ENCODE measurements at regions not wholly inside any gene's neighbourhood (a gene's known extent, or its start where the extent isn't known, plus 50 kb on each side); places are given as distances from the start of the nearest gene placed in this dataset.

DNA sequence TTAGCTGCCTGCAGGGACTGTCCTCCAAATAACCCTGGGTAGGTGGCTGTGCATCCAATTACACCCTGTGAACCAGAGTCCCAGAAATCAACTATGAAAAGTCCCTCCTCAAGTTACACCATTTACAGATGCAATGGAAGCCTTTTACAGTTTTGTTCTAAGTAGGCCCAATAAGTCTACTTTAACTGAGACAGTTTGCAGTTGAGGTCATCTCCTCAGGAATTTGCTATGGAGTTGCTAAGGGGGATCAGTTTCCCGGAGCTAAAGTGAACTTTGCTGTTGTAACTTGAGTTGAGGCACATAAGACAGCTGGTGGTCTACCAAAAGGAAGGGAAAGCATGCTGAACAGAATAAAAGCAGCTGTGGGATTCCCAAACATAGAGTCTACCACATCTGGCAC, 121.6 kb upstream of the STK26 start:
- Histone ChIP-seq H3K4me1 (no peaks in the 10 kb centered on the region), H3K27me3 (ENCODE audit: low read depth) (no peaks in the 10 kb centered on the region), H3K36me3 (no peaks in the 10 kb centered on the region), H3K27ac (replicated peaks) (no peak overlapping the region), H3K9me3 (replicated peaks) (no peaks in the 10 kb centered on the region), H3K4me3 (no peak overlapping the region)
- TF ChIP-seq, protein P1, sequence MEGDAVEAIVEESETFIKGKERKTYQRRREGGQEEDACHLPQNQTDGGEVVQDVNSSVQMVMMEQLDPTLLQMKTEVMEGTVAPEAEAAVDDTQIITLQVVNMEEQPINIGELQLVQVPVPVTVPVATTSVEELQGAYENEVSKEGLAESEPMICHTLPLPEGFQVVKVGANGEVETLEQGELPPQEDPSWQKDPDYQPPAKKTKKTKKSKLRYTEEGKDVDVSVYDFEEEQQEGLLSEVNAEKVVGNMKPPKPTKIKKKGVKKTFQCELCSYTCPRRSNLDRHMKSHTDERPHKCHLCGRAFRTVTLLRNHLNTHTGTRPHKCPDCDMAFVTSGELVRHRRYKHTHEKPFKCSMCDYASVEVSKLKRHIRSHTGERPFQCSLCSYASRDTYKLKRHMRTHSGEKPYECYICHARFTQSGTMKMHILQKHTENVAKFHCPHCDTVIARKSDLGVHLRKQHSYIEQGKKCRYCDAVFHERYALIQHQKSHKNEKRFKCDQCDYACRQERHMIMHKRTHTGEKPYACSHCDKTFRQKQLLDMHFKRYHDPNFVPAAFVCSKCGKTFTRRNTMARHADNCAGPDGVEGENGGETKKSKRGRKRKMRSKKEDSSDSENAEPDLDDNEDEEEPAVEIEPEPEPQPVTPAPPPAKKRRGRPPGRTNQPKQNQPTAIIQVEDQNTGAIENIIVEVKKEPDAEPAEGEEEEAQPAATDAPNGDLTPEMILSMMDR (IDR thresholded peaks at IDR 0.05; ENCODE audit: borderline replicate concordance) = no peak
- intact Hi-C loops (cut with micrococcal nuclease) = no loop called here
- no peak for DNase-seq

- H3K9me3 ChIP-seq (replicated peaks) = no peaks in the 10 kb centered on the region
- H3K36me3 ChIP-seq = no peaks in the 10 kb centered on the region
- H3K27ac ChIP-seq (replicated peaks) = no peak overlapping the region
- no peaks in the 10 kb centered on the region for H3K27me3 ChIP-seq (ENCODE audit: low read depth)
- no peak overlapping the region for H3K4me3 ChIP-seq
- intact Hi-C loops (cut with micrococcal nuclease) = no loop called here
- TF ChIP-seq, protein P1 (IDR thresholded peaks at IDR 0.05; ENCODE audit: borderline replicate concordance) = no peak
- H3K4me1 ChIP-seq = no peaks in the 10 kb centered on the region
- DNase-seq = no peak
Measured at GRCh38 chrX:131907488-131908314, 115.4 kb upstream of the STK26 start.

- H3K4me3 ChIP-seq = no peak overlapping the region
- intact Hi-C loops (cut with micrococcal nuclease) = no loop called here
- no peaks in the 10 kb centered on the region for H3K4me1 ChIP-seq
- H3K36me3 ChIP-seq = no peaks in the 10 kb centered on the region
- no peak for DNase-seq
- TF ChIP-seq, protein P1 (IDR thresholded peaks at IDR 0.05; ENCODE audit: borderline replicate concordance) = no peak
- H3K9me3 ChIP-seq (replicated peaks) = no peaks in the 10 kb centered on the region
- no peak overlapping the region for H3K27ac ChIP-seq (replicated peaks)
- no peaks in the 10 kb centered on the region for H3K27me3 ChIP-seq (ENCODE audit: low read depth)
Measured at GRCh38 chrX:131910586-131910985, 112.5 kb upstream of the STK26 start.

DNA sequence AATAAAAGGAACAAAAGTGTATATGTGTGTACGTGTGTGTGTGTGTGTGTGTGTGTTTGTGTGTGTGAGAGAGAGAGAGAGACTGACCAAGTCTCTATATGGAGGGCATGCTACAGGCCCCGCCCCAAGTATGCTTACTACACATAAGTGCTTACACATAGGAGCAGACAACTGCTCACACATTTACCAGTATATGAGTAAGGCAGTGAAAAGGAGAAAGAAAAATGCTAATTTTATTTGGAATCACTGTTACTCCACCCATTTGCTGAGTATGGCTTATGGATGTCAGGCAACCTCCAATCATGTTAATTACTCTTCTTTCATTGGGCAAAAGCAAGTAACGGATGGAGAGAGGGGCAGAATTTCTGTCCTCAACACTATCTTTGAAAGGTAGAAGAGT, 107.6 kb upstream of the STK26 start:
- H3K9me3 ChIP-seq (replicated peaks) = no peaks in the 10 kb centered on the region
- no peaks in the 10 kb centered on the region for H3K27me3 ChIP-seq (ENCODE audit: low read depth)

DNA sequence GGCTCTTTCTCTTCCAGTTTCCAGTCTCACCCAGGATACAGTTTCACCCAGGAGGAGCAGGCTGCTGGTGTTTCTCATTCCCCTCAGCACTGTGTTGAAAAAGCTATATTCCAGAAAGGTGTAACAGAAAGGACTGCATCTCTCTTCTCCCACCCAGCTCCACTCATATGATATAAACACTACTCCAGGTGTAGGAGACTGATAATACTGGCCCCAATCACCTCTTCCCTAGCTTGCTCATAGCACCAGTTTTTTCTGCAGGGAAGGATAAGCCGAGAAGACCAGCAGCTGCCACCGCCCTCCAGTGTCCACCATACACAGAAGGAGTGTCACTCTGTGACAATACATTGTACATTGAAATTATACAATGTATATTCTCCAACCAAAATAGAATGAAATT, 105.5 kb upstream of the STK26 start:
- no peak overlapping the region for H3K27ac ChIP-seq (replicated peaks)
- no peaks in the 10 kb centered on the region for H3K9me3 ChIP-seq (replicated peaks)
- TF ChIP-seq, protein P1 (IDR thresholded peaks at IDR 0.05; ENCODE audit: borderline replicate concordance) = no peak
- intact Hi-C loops (cut with micrococcal nuclease) = no loop called here
- DNase-seq = no peak
- no peak overlapping the region for H3K4me3 ChIP-seq
- H3K4me1 ChIP-seq = no peaks in the 10 kb centered on the region
- H3K27me3 ChIP-seq (ENCODE audit: low read depth) = no peaks in the 10 kb centered on the region
- H3K36me3 ChIP-seq = no peaks in the 10 kb centered on the region

More for the DNA sequence above, 107.6 kb upstream of the STK26 start:
- DNase-seq = no peak
- no peaks in the 10 kb centered on the region for H3K36me3 ChIP-seq
- no peaks in the 10 kb centered on the region for H3K4me1 ChIP-seq
- H3K4me3 ChIP-seq = no peak overlapping the region
- intact Hi-C loops (cut with micrococcal nuclease) = no loop called here
- H3K27ac ChIP-seq (replicated peaks) = no peak overlapping the region
- TF ChIP-seq, protein P1 (IDR thresholded peaks at IDR 0.05; ENCODE audit: borderline replicate concordance) = no peak
